Epithelial cell of esophagus (primary cell): ENCODE measurements at regions not wholly inside any gene's neighbourhood (a gene's known extent, or its start where the extent isn't known, plus 50 kb on each side); places are given as distances from the start of the nearest gene placed in this dataset.
A peak's percentile ranks its signal among the peaks of the same experiment; 100 is the strongest.

Experiments used
- DNase-seq: peaks from one replicate; pipeline ENCODE4 v3.0.0; 2010; ENCODE audit warnings: low read depth
- H3K4me3 ChIP-seq: 2 replicates; pipeline ENCODE4 v1.5.1; 2011; ENCODE audit warnings: mild to moderate bottlenecking, low read length, control low read depth
- CTCF ChIP-seq: IDR thresholded peaks from 2 replicates; pipeline ENCODE4 v1.5.1; 2011; ENCODE audit warnings: low read depth, mild to moderate bottlenecking, low read length, control low read depth, inconsistent platforms; ENCODE audit not compliant: insufficient read depth; ENCODE audit errors: missing control alignments

DNA sequence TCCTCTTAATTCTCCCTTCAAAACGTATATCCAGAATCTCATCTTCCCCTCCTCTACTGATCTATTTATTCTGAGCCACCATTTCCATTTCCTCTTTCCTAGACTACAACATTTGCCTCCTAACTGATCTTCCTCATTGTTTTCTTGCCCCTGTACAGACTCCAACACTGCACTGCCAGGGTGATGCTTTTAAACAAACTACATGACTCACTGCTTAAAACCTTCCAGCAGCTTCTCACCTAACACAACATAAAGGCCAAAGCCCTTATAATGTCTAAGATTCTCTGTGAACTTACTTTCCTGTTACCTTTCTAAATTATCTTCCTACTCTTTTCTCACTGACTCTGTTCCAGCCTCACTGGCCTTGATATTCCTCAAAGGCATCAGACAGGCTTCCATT lies 161.0 kb upstream of the HS3ST1 start:
- no peak overlapping the region for H3K4me3 ChIP-seq
- DNase-seq: peak; percentile 61
- TF ChIP-seq CTCF: no peak

DNA sequence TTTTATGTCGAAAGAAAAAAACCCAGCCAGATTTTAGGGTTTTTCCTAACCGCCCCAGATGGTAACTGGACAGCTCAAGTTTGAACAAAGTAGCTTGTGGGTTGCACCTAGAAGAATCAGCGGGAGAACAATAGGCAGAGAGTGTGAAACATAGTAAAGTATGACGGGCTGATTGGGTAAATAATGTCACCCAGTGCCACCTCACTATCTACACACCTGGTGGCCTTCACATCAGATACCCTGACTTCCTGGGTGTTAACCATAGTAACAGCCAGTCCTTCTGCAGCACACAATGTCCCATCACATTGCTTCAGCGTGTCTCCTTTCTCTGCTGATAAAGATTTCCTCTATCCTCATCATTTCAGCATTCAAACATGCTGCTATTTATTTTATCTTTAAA lies 159.1 kb upstream of the HS3ST1 start:
- H3K4me3 ChIP-seq: no peak overlapping the region
- no peak for DNase-seq
- TF ChIP-seq CTCF: no peak

- DNase-seq: peak; percentile 73
- no peak overlapping the region for H3K4me3 ChIP-seq
- TF ChIP-seq CTCF: no peak
Observed at GRCh38 chr4:11585506-11585905, 156.8 kb upstream of the HS3ST1 start.

DNA sequence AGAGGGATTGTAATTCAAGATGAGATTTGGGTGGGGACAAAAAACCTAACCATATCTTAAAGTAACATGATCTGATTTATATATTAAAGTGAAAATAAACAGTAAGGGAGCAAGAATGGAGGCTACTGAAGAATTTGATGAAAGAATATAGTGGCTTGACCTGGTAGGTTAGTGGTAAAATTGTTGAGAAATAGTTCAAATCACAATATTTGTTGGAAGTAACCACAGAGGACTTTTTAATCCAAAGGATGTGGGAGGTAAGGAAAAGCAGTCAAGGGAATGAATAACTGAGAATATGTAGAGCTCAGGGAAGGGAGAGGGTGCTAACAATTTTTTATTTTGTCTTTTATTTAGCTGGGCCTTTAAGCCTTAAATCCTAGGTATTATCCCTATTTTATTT lies 139.8 kb upstream of the HS3ST1 start:
- no peak for DNase-seq
- no peak overlapping the region for H3K4me3 ChIP-seq
- TF ChIP-seq CTCF: no peak

- no peak for TF ChIP-seq CTCF
- no peak for DNase-seq
- no peak overlapping the region for H3K4me3 ChIP-seq
Observed at GRCh38 chr4:11566444-11567022, 137.8 kb upstream of the HS3ST1 start.

DNA sequence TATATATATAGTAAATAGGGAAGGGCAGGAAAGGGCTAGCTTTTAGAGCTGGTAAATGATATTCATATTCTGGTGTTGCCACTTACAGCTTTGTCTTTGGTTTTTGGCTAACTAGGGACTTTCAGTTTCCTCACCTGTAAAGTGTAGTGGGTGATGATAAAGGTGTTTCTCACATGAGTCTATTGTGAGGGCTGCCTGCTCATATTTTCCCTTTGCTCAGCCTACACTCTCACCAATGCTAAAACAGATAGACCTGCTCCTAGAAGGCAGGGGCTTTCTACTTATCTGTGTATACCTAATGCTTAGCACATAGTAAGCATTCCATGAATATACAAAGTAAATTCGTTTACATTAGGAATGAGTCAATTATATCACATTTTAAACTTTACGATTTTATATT lies 137.2 kb upstream of the HS3ST1 start:
- TF ChIP-seq CTCF: no peak
- no peak overlapping the region for H3K4me3 ChIP-seq
- DNase-seq: no peak

DNA sequence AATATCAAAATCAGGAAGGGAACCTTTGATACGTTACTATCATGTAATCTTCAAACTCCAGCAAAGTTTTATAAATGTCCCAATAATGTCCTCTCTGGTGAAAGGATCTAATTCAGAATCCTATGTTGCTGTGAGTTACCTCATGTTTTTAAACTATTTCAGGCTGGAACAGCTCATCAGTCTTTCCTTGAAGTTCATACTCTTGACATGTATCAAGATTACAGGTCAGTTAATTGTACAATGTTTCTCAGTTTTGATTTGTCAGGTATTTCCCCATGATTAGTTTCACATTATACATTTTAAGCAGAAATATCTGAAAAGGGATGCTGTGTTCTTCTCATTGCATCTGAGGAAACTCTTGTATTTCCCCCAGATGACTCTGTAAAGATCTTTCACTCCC lies 136.5 kb upstream of the HS3ST1 start:
- no peak for DNase-seq
- H3K4me3 ChIP-seq: no peak overlapping the region
- TF ChIP-seq CTCF: no peak
